Lower lobe of right lung (tissue), 2 donors: ENCODE measurements at regions not wholly inside any gene's neighbourhood (a gene's known extent, or its start where the extent isn't known, plus 50 kb on each side); places are given as distances from the start of the nearest gene placed in this dataset.

Experiments
- ATAC-seq, 2 donors: fragments of 200-7000 bp; cut with Tn5 transposase; one replicate each; pipeline ENCODE4 v1.9.1; 2020 to 2022; ENCODE audit warnings: mild to moderate bottlenecking in 2 of 2, moderate library complexity in 2 of 2
- DNase-seq: peaks from one replicate; pipeline ENCODE4 v3.0.0-alpha.2; 2020
- H3K27ac ChIP-seq: fragments of 200-600 bp; one replicate; pipeline ENCODE4 v1.8.0; 2022
- H3K27me3 ChIP-seq: fragments of 200-600 bp; one replicate; pipeline ENCODE4 v1.8.0; 2022; ENCODE audit warnings: low read depth
- H3K36me3 ChIP-seq: fragments of 200-600 bp; one replicate; pipeline ENCODE4 v1.8.0; 2022; ENCODE audit warnings: mild to moderate bottlenecking
- H3K4me1 ChIP-seq: fragments of 200-600 bp; one replicate; pipeline ENCODE4 v1.8.0; 2022
- H3K4me3 ChIP-seq: fragments of 200-600 bp; one replicate; pipeline ENCODE4 v1.8.0; 2022; ENCODE audit warnings: mild to moderate bottlenecking
- H3K9me3 ChIP-seq: fragments of 200-600 bp; one replicate; pipeline ENCODE4 v1.8.0; 2022
- intact Hi-C: fragments of 100-400 bp; cut with DNase I; formaldehyde crosslinking; loops from one replicate; pipeline ENCODE4 v1.11.0; 2022
- TF ChIP-seq, protein P1 (sequence below): fragments of 200-600 bp; IDR thresholded peaks from one replicate; pipeline ENCODE4 v1.8.0; 2022; ENCODE audit warnings: antibody characterized with exemption, mild to moderate bottlenecking
- donor health status: DM: no; HTN: yes; CAD: no; lungs with severe emphysema.

DNA sequence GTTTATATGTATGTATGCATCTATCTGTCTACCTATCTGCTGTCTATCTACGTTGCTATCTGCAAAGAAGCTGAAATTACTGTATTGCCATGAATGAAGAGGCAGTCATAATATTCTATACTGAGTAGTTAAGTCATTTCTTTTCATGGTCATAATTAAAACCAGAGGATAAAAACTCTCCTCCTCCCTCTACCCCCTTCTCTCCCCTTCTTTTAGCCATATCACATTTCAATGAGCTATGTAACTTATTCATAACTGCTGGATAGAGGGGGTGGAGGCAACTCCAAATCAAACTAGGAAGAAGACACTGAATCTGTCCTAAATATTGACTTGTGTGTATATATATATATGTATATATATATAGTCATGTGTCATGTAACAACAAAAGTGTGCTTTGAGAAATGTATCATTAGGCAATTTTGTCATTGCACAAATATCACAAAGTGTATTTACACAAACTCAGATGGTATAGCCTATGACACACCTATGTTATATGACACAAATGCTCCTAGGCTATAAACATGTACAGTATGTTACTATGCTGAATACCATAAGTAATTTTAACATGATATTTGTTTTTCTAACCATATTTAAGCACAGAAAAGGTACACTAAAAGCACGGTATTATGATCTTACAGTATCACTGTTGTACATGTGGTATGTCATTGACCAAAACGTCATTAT is 229.7 kb upstream of the KCNMB2 start:
- no peaks in the 10 kb centered on the region for H3K27me3 ChIP-seq
- intact Hi-C loops = no loop called here
- H3K9me3 ChIP-seq = no peaks in the 10 kb centered on the region
- H3K36me3 ChIP-seq = no peaks in the 10 kb centered on the region
- H3K4me1 ChIP-seq = no peaks in the 10 kb centered on the region
- DNase-seq (no peak), ATAC-seq (no peak)
- H3K4me3 ChIP-seq = no peak overlapping the region
- H3K27ac ChIP-seq = no peak overlapping the region
- TF ChIP-seq, protein P1, sequence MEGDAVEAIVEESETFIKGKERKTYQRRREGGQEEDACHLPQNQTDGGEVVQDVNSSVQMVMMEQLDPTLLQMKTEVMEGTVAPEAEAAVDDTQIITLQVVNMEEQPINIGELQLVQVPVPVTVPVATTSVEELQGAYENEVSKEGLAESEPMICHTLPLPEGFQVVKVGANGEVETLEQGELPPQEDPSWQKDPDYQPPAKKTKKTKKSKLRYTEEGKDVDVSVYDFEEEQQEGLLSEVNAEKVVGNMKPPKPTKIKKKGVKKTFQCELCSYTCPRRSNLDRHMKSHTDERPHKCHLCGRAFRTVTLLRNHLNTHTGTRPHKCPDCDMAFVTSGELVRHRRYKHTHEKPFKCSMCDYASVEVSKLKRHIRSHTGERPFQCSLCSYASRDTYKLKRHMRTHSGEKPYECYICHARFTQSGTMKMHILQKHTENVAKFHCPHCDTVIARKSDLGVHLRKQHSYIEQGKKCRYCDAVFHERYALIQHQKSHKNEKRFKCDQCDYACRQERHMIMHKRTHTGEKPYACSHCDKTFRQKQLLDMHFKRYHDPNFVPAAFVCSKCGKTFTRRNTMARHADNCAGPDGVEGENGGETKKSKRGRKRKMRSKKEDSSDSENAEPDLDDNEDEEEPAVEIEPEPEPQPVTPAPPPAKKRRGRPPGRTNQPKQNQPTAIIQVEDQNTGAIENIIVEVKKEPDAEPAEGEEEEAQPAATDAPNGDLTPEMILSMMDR = no peak

DNA sequence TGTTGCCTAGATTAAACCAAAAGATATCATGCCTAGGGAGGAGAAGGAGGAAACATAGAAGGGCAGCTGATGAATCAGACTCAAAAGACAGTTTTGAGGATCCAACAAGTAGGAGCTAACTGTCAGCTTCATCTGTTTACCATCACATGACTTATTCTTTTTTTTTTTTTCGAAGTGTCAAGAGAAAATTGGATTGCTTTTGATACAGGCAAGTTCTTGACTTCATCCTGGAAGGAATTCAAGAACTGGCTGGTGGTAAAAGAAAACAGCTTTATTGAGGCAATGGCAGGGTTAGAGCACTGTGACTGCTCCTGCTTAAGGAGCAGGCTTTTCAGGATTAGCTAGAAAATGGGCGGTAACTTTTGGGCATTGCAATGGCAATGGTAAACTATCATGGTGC is 227.5 kb upstream of the KCNMB2 start:
- intact Hi-C loops = no loop called here
- ATAC-seq = no peak
- TF ChIP-seq, protein P1 = no peak

DNA sequence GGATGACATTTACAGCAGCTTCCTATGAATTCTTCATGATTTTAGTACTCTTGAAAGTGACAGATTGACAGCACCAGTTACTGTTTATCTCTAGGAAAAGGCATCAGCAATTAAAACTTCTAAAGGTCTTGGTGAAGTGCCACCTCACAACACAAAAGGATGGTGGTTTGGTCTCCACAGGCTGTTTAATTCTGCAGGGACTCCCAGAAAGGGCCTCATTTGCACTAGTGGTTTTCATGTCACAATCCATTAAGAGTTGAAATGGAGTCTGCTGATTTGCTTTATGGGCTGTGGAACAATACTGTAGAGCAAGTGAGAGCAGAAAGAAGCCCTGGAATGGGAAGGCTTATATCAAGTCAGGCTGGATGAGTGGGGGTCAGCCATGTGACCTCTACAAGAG is 225.3 kb upstream of the KCNMB2 start:
- TF ChIP-seq, protein P1 = no peak
- ATAC-seq = no peak
- Histone ChIP-seq H3K9me3 (no peaks in the 10 kb centered on the region), H3K4me3 (no peak overlapping the region), H3K4me1 (no peaks in the 10 kb centered on the region), H3K27me3 (no peaks in the 10 kb centered on the region), H3K36me3 (no peaks in the 10 kb centered on the region), H3K27ac (no peak overlapping the region)
- no peak for DNase-seq
- intact Hi-C loops = no loop called here

More for the DNA sequence above, 227.5 kb upstream of the KCNMB2 start:
- DNase-seq = no peak
- no peak overlapping the region for H3K27ac ChIP-seq
- H3K4me3 ChIP-seq = no peak overlapping the region
- no peaks in the 10 kb centered on the region for H3K9me3 ChIP-seq
- no peaks in the 10 kb centered on the region for H3K27me3 ChIP-seq
- no peaks in the 10 kb centered on the region for H3K4me1 ChIP-seq
- H3K36me3 ChIP-seq = no peaks in the 10 kb centered on the region

DNA sequence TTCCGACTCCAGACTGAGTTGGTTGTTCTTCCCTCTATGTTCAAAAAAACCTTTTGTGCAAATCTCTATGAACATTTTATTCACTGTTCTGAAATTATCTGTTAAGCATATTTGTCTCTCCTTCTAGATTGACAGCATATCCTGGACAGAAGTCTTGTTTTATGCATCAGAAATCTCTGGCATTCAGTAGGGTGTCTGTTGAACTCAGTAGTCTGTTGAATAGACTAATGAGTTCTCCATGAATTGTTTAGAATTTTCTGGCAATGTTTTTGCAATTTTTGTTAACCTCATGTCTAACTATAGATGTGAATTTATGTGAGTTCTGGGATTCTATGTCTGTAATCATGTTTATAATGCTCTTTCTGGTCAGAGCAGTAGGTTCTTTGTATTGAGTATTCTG is 222.5 kb upstream of the KCNMB2 start:
- Histone ChIP-seq H3K9me3 (no peaks in the 10 kb centered on the region), H3K27ac (no peak overlapping the region), H3K4me1 (no peaks in the 10 kb centered on the region), H3K36me3 (no peaks in the 10 kb centered on the region), H3K4me3 (no peak overlapping the region), H3K27me3 (no peaks in the 10 kb centered on the region)
- ATAC-seq = no peak
- TF ChIP-seq, protein P1 = no peak
- no peak for DNase-seq
- intact Hi-C loops = no loop called here

DNA sequence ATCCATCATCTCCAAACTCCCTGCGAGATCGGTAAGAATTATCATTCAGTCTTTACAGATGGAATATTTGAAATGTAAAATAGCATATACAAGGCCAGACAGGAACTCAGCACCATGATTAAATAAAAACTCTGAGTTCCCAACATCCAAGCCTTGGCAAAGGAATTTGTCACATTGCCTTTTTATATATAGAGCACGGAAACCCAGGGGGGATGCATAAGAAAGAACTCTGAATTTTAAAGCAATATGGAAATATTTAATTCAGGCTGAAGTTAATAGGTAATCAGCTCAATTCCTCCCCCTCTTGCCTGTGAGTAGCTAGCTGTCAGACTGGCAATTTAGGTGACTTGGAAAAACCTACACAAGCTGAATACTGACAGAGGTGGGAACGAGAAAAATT is 217.9 kb upstream of the KCNMB2 start:
- no peaks in the 10 kb centered on the region for H3K27me3 ChIP-seq
- no peak overlapping the region for H3K4me3 ChIP-seq
- no peaks in the 10 kb centered on the region for H3K9me3 ChIP-seq
- H3K4me1 ChIP-seq = peaks cover 13% of the 10 kb centered on the region
- ATAC-seq (no peak), DNase-seq (no peak)
- TF ChIP-seq, protein P1 = no peak
- intact Hi-C loops = no loop called here
- no peaks in the 10 kb centered on the region for H3K36me3 ChIP-seq
- no peak overlapping the region for H3K27ac ChIP-seq
